GM12892 (cell line): ENCODE measurements at regions not wholly inside any gene's neighbourhood (a gene's known extent, or its start where the extent isn't known, plus 50 kb on each side); places are given as distances from the start of the nearest gene placed in this dataset.

Experiments
- POLR2A ChIP-seq: IDR thresholded peaks from 2 replicates; pipeline ENCODE4 v1.6.1; 2011; ENCODE audit warnings: low read depth, low read length, control low read depth
- POLR2AphosphoS5 ChIP-seq: IDR thresholded peaks from 2 replicates; pipeline ENCODE4 v1.6.1; 2011; ENCODE audit warnings: low read depth, low read length, control low read depth

DNA sequence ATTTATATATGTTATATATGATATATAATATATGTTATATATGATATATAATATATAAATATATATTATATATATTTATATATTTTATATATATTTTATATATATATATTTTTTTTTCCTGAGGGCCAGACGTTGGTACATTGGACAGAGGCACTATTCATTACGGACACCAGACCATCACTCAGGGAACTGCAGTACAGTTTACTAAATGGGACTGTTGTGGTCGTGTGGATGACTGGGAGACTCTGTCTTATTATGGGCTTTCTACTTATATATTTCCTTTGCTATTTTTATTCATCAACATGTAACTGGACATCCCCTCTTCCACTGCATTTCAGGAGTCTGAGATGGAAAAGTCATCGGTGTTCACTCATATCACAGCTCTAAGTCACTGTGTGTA lies 87.1 kb upstream of the PRKCQ start:
- TF ChIP-seq POLR2AphosphoS5: no peak
- no peak for TF ChIP-seq POLR2A
